GM23338 (cell line): ENCODE measurements at regions not wholly inside any gene's neighbourhood (a gene's known extent, or its start where the extent isn't known, plus 50 kb on each side); places are given as distances from the start of the nearest gene placed in this dataset.

Source experiments
- ATAC-seq: fragments of 200-7000 bp; cut with Tn5 transposase; 3 replicates; pipeline ENCODE4 v1.9.1; 2020
- DNase-seq: peaks from one replicate; pipeline ENCODE4 v3.0.0-alpha.2; 2015; ENCODE audit warnings: low spot score
- H2AFZ ChIP-seq: fragments of 200-600 bp; sonication (generic); 2 replicates; pipeline ENCODE4 v1.8.0; 2016; ENCODE audit warnings: antibody characterized with exemption, mild to moderate bottlenecking, moderate library complexity
- H3F3A ChIP-seq: fragments of 200-600 bp; sonication (generic); replicated peaks from 2 replicates; pipeline ENCODE4 v1.8.0; 2017; ENCODE audit warnings: antibody characterized with exemption, mixed run types, low read depth
- H3K27ac ChIP-seq: fragments of 200-600 bp; sonication (generic); 2 replicates; pipeline ENCODE4 v1.6.1; 2016; ENCODE audit warnings: low read depth
- H3K27me3 ChIP-seq: fragments of 200-600 bp; sonication (generic); 2 replicates; pipeline ENCODE4 v1.8.0; 2016; ENCODE audit warnings: mild to moderate bottlenecking, mixed run types, moderate library complexity; ENCODE audit not compliant: insufficient read depth
- H3K36me3 ChIP-seq: fragments of 200-600 bp; sonication (generic); 2 replicates; pipeline ENCODE4 v1.8.0; 2016; ENCODE audit warnings: mild to moderate bottlenecking; ENCODE audit not compliant: insufficient read depth
- H3K4me1 ChIP-seq: fragments of 200-600 bp; sonication (generic); 2 replicates; pipeline ENCODE4 v1.8.0; 2016; ENCODE audit warnings: mild to moderate bottlenecking, moderate library complexity; ENCODE audit not compliant: insufficient read depth
- H3K4me2 ChIP-seq: fragments of 200-600 bp; sonication (generic); 2 replicates; pipeline ENCODE4 v1.7.1; 2017; ENCODE audit warnings: mixed run types
- H3K4me3 ChIP-seq: fragments of 200-600 bp; sonication (generic); 2 replicates; pipeline ENCODE4 v1.6.1; 2016; ENCODE audit warnings: mixed run types
- H3K79me2 ChIP-seq: fragments of 200-600 bp; sonication (generic); replicated peaks from 2 replicates; pipeline ENCODE4 v1.8.0; 2017; ENCODE audit warnings: mild to moderate bottlenecking; ENCODE audit not compliant: insufficient read depth
- H3K9me2 ChIP-seq: fragments of 200-600 bp; sonication (generic); 2 replicates; pipeline ENCODE4 v1.8.0; 2017; ENCODE audit not compliant: insufficient read depth
- H4K20me1 ChIP-seq: fragments of 200-600 bp; sonication (generic); replicated peaks from 2 replicates; pipeline ENCODE4 v1.8.0; 2017; ENCODE audit warnings: mild to moderate bottlenecking; ENCODE audit not compliant: insufficient read depth
- H3K27ac Mint-ChIP-seq: 2 replicates; pipeline ENCODE4 v1.8.0; 2020; ENCODE audit warnings: inconsistent platforms, mild to moderate bottlenecking, moderate library complexity, mixed read lengths
- H3K27me3 Mint-ChIP-seq: 3 replicates; pipeline ENCODE4 v1.8.0; 2022; ENCODE audit warnings: low read depth, mild to moderate bottlenecking, moderate library complexity, mixed read lengths, inconsistent platforms; ENCODE audit not compliant: insufficient read depth, poor library complexity
- H3K36me3 Mint-ChIP-seq: 3 replicates; pipeline ENCODE4 v1.8.0; 2021; ENCODE audit warnings: low read depth, mild to moderate bottlenecking, inconsistent platforms, moderate library complexity, mixed read lengths
- H3K4me1 Mint-ChIP-seq: 3 replicates; pipeline ENCODE4 v1.8.0; 2020; ENCODE audit warnings: mild to moderate bottlenecking, inconsistent platforms, mixed read lengths
- H3K4me3 Mint-ChIP-seq: 3 replicates; pipeline ENCODE4 v1.8.0; 2021; ENCODE audit warnings: moderate library complexity, mild to moderate bottlenecking, inconsistent platforms, mixed read lengths
- H3K9me3 Mint-ChIP-seq: 3 replicates; pipeline ENCODE4 v1.8.0; 2020; ENCODE audit warnings: moderate library complexity, mild to moderate bottlenecking, inconsistent platforms, mixed read lengths
- CREB1 ChIP-seq: fragments of 250-450 bp; sonication (Bioruptor Pico); IDR thresholded peaks from 2 replicates; pipeline ENCODE4 v1.5.0; 2020; ENCODE audit warnings: low read depth, mild to moderate bottlenecking, moderate library complexity
- EZH2phosphoT487 ChIP-seq: fragments of 200-600 bp; sonication (generic); IDR thresholded peaks from one replicate; pipeline ENCODE4 v1.8.1; 2018; ENCODE audit warnings: antibody characterized with exemption; ENCODE audit not compliant: unreplicated experiment
- POLR2AphosphoS5 ChIP-seq: IDR thresholded peaks from 2 replicates; pipeline ENCODE4 v1.6.1; 2016; ENCODE audit warnings: antibody characterized with exemption, low read depth
- STAT1 ChIP-seq: IDR thresholded peaks from one replicate; pipeline ENCODE4 v1.6.1; 2016; ENCODE audit warnings: antibody characterized with exemption; ENCODE audit not compliant: unreplicated experiment
- ZNF114 ChIP-seq: fragments of 250-450 bp; sonication (Bioruptor Pico); IDR thresholded peaks from 2 replicates; pipeline ENCODE4 v1.5.0; 2020; ENCODE audit warnings: mild to moderate bottlenecking, moderate library complexity
- ZNF331 ChIP-seq: fragments of 250-450 bp; sonication (Bioruptor Pico); IDR thresholded peaks from 2 replicates; pipeline ENCODE4 v1.5.0; 2020; ENCODE audit warnings: low read depth, mild to moderate bottlenecking, moderate library complexity
- TF ChIP-seq, protein P1 (sequence below): IDR thresholded peaks from one replicate; pipeline ENCODE4 v1.6.1; 2018; ENCODE audit warnings: antibody characterized with exemption; ENCODE audit not compliant: unreplicated experiment
- TF ChIP-seq, protein P2 (sequence below), 2 experiments: fragments of 200-600 bp in 1 of 2; sonication (generic) in 1 of 2; conservative IDR thresholded peaks; 2 replicates each; pipeline versions ENCODE4 v1.5.1 to v1.6.1; 2016 to 2017; ENCODE audit warnings: antibody characterized with exemption in 2 of 2, low read depth in 2 of 2, mild to moderate bottlenecking in 2 of 2, moderate library complexity in 1 of 2
- TF ChIP-seq, protein P3 (sequence below): IDR thresholded peaks from 2 replicates; pipeline ENCODE4 v1.6.1; 2016; ENCODE audit warnings: antibody characterized with exemption

DNA sequence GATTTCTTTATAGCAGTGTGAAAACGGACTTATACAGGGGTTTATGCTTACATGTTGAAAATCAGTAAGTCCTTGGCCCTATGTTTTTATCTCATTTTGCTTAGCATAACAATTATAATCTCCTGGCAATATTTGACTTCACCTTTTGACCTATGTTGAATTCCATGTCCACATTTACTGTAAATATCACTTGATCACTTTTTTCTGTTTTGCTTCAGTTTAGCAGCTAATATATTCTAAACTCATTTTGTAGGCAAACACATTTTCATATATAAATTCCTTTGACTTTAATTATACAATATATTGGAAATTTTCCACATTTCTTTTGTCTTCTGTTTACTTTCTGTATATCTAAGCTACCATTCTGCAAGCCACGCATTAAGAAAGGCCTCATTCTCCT lies 674.0 kb downstream of the MAT2B start (continued):
- TF ChIP-seq ZNF114 (CRISPR knock-in tag) (no peak), EZH2phosphoT487 (no peak), CREB1 (CRISPR knock-in tag) (no peak), STAT1 (no peak)
- TF ChIP-seq, protein P1, sequence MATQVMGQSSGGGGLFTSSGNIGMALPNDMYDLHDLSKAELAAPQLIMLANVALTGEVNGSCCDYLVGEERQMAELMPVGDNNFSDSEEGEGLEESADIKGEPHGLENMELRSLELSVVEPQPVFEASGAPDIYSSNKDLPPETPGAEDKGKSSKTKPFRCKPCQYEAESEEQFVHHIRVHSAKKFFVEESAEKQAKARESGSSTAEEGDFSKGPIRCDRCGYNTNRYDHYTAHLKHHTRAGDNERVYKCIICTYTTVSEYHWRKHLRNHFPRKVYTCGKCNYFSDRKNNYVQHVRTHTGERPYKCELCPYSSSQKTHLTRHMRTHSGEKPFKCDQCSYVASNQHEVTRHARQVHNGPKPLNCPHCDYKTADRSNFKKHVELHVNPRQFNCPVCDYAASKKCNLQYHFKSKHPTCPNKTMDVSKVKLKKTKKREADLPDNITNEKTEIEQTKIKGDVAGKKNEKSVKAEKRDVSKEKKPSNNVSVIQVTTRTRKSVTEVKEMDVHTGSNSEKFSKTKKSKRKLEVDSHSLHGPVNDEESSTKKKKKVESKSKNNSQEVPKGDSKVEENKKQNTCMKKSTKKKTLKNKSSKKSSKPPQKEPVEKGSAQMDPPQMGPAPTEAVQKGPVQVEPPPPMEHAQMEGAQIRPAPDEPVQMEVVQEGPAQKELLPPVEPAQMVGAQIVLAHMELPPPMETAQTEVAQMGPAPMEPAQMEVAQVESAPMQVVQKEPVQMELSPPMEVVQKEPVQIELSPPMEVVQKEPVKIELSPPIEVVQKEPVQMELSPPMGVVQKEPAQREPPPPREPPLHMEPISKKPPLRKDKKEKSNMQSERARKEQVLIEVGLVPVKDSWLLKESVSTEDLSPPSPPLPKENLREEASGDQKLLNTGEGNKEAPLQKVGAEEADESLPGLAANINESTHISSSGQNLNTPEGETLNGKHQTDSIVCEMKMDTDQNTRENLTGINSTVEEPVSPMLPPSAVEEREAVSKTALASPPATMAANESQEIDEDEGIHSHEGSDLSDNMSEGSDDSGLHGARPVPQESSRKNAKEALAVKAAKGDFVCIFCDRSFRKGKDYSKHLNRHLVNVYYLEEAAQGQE: no peak

DNA sequence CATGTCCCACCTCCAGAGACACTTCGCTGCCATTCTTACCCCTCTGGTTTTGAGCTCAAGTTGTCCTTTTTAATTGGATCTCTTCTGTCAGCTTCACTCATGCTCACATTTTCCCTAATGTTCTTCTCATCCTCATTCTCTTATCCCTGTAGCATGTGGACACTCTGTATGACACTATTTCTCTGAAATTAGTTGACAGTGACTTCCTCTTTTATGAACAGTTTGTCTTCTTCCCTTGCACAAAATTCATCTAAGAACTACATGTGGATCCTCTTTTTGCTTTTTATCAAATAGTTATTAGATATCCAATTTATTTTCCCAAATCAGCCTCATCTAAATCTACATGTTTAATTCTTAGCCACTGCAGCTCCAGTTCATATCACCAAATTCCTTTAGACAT lies 676.2 kb downstream of the MAT2B start:
- no peak overlapping the region for H3K27ac Mint-ChIP-seq
- TF ChIP-seq POLR2AphosphoS5 (no peak), ZNF331 (CRISPR knock-in tag) (no peak), CREB1 (CRISPR knock-in tag) (no peak), STAT1 (no peak)
- TF ChIP-seq, protein P2, sequence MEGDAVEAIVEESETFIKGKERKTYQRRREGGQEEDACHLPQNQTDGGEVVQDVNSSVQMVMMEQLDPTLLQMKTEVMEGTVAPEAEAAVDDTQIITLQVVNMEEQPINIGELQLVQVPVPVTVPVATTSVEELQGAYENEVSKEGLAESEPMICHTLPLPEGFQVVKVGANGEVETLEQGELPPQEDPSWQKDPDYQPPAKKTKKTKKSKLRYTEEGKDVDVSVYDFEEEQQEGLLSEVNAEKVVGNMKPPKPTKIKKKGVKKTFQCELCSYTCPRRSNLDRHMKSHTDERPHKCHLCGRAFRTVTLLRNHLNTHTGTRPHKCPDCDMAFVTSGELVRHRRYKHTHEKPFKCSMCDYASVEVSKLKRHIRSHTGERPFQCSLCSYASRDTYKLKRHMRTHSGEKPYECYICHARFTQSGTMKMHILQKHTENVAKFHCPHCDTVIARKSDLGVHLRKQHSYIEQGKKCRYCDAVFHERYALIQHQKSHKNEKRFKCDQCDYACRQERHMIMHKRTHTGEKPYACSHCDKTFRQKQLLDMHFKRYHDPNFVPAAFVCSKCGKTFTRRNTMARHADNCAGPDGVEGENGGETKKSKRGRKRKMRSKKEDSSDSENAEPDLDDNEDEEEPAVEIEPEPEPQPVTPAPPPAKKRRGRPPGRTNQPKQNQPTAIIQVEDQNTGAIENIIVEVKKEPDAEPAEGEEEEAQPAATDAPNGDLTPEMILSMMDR (conservative IDR thresholded peaks at IDR 0.05; ENCODE audit: low read depth in 2 of 2): no peak
- TF ChIP-seq, protein P3, sequence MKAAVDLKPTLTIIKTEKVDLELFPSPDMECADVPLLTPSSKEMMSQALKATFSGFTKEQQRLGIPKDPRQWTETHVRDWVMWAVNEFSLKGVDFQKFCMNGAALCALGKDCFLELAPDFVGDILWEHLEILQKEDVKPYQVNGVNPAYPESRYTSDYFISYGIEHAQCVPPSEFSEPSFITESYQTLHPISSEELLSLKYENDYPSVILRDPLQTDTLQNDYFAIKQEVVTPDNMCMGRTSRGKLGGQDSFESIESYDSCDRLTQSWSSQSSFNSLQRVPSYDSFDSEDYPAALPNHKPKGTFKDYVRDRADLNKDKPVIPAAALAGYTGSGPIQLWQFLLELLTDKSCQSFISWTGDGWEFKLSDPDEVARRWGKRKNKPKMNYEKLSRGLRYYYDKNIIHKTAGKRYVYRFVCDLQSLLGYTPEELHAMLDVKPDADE: no peak
- TF ChIP-seq, protein P1: no peak
- no peaks in the 10 kb centered on the region for H3K79me2 ChIP-seq
- DNase-seq (no peak), ATAC-seq (no peak)
- H3K27ac ChIP-seq: no peak overlapping the region
- no peaks in the 10 kb centered on the region for H3K27me3 ChIP-seq
- no peak overlapping the region for H3K4me3 ChIP-seq
- H3F3A ChIP-seq: no peaks in the 10 kb centered on the region
- H3K9me2 ChIP-seq: no peaks in the 10 kb centered on the region
- H3K9me3 Mint-ChIP-seq: 0 out of 3 replicates have a peak, but pooled peaks cover 3% of the 10 kb centered on the region
- H3K4me1 ChIP-seq: peaks cover 15% of the 10 kb centered on the region; the same call in 1 of the 2 replicates
- peaks cover 14% of the 10 kb centered on the region for H3K4me1 Mint-ChIP-seq
- H3K36me3 ChIP-seq: no peaks in the 10 kb centered on the region
- no peak overlapping the region for H3K4me2 ChIP-seq
- no peak overlapping the region for H2AFZ ChIP-seq
- H3K4me3 Mint-ChIP-seq: no peak overlapping the region
- no peaks in the 10 kb centered on the region for H4K20me1 ChIP-seq
- no peaks in the 10 kb centered on the region; the same call in 2 of the 3 replicates for H3K36me3 Mint-ChIP-seq
- H3K27me3 Mint-ChIP-seq: peaks cover 2% of the 10 kb centered on the region
